GM18498 (cell line): ENCODE measurements at regions not wholly inside any gene's neighbourhood (a gene's known extent, or its start where the extent isn't known, plus 50 kb on each side); places are given as distances from the start of the nearest gene placed in this dataset.
"Not testable (repeated sequence)": the region's sequence is repeated elsewhere in the genome, so short reads cannot be mapped to it uniquely, and the experiment has no call there.

Experiments used
- ATAC-seq: cut with Tn5 transposase; IDR thresholded peaks from one replicate; pipeline ENCODE4 v1.9.1; 2021; ENCODE audit warnings: mild to moderate bottlenecking, moderate library complexity; ENCODE audit not compliant: unreplicated experiment

- ATAC-seq, result not testable (repeated sequence)
Observed at GRCh38 chr16:88145824-88146405, 194.7 kb downstream of the BANP start.

- ATAC-seq, result not testable (repeated sequence)
Observed at GRCh38 chr16:88148078-88148477, 196.8 kb downstream of the BANP start.

- ATAC-seq, result not testable (repeated sequence)
Observed at GRCh38 chr16:88148682-88149081, 197.4 kb downstream of the BANP start.

GRCh38 chr16:88149158-88149603, 197.9 kb downstream of the BANP start:
- ATAC-seq, result not testable (repeated sequence)

GRCh38 chr16:88149663-88150062, 198.4 kb downstream of the BANP start:
- not testable (repeated sequence) for ATAC-seq

- not testable (repeated sequence) for ATAC-seq
Observed at GRCh38 chr16:88150456-88151128, 199.4 kb downstream of the BANP start.

- not testable (repeated sequence) for ATAC-seq
Observed at GRCh38 chr16:88151129-88151499, 199.9 kb downstream of the BANP start.

GRCh38 chr16:88151859-88152843, 200.9 kb downstream of the BANP start:
- ATAC-seq, result not testable (repeated sequence)

GRCh38 chr16:88152879-88153278, 201.6 kb downstream of the BANP start:
- not testable (repeated sequence) for ATAC-seq

- ATAC-seq, result not testable (repeated sequence)
Observed at GRCh38 chr16:88153516-88153915, 202.3 kb downstream of the BANP start.

- ATAC-seq, result not testable (repeated sequence)
Observed at GRCh38 chr16:88154886-88155285, 203.7 kb downstream of the BANP start.

- ATAC-seq, result not testable (repeated sequence)
Observed at GRCh38 chr16:88155681-88156080, 204.4 kb downstream of the BANP start.

- not testable (repeated sequence) for ATAC-seq
Observed at GRCh38 chr16:88156640-88157283, 205.5 kb downstream of the BANP start.

GRCh38 chr16:88157686-88158085, 206.5 kb downstream of the BANP start:
- ATAC-seq, result not testable (repeated sequence)

GRCh38 chr16:88158256-88159045, 207.2 kb downstream of the BANP start:
- not testable (repeated sequence) for ATAC-seq

GRCh38 chr16:88159046-88159896, 208.0 kb downstream of the BANP start:
- ATAC-seq, result not testable (repeated sequence)

GRCh38 chr16:88159897-88160335, 208.7 kb downstream of the BANP start:
- ATAC-seq, result not testable (repeated sequence)

- ATAC-seq, result not testable (repeated sequence)
Observed at GRCh38 chr16:88161191-88161590, 210.0 kb downstream of the BANP start.
